Upper lobe of left lung (tissue), 4 donors: ENCODE measurements at regions not wholly inside any gene's neighbourhood (a gene's known extent, or its start where the extent isn't known, plus 50 kb on each side); places are given as distances from the start of the nearest gene placed in this dataset.

Experiments
- EP300 ChIP-seq, 4 donors: sonication (generic); formaldehyde crosslinking; IDR thresholded peaks; one replicate each; pipeline ENCODE4 v1.5.1; 2017; ENCODE audit warnings: antibody characterized with exemption in 4 of 4, control low read depth in 2 of 4
- POLR2A ChIP-seq, 4 donors: fragments of 450-650 bp; IDR thresholded peaks; one replicate each; pipeline ENCODE4 v1.5.1; 2016 to 2017; ENCODE audit warnings: antibody characterized with exemption in 4 of 4, mild to moderate bottlenecking in 2 of 4

DNA sequence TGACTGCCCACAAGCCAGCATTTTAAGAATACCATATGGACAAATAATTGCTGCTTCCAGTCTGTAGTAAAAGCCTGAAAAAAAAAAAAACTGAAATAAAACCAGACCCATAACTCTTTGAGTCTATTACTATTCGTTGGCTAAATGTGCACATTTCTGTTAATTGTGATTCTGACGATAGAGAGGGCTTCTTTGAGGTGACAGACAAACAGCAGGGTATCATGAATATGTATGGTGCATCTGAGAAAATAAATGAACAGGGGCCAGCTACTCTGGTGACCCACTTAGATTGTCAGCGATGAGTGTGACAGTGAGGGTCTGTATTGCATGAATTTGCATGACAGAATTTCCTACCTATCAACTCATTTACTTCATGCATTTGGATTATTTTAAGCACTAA lies 427.8 kb upstream of the SOX11 start:
- TF ChIP-seq POLR2A (IDR thresholded peaks at IDR 0.05): no peak
- no peak for TF ChIP-seq EP300 (IDR thresholded peaks at IDR 0.05)
